H1 (cell line): ENCODE measurements at regions not wholly inside any gene's neighbourhood (a gene's known extent, or its start where the extent isn't known, plus 50 kb on each side); places are given as distances from the start of the nearest gene placed in this dataset.

Experiments used
- CTCF ChIA-PET: fragments of 300-600 bp; sonication (Branson Sonifier 250); formaldehyde crosslinking; loops from one replicate; lab custom pipeline; 2021; ENCODE audit not compliant: partially characterized antibody; lab: Charles Lee
- POLR2A ChIA-PET: fragments of 300-600 bp; sonication (Branson Sonifier 250); formaldehyde crosslinking; loops from one replicate; lab custom pipeline; 2021; ENCODE audit warnings: inconsistent platforms; ENCODE audit not compliant: partially characterized antibody; lab: Charles Lee
- DNase-seq, 2 experiments: peaks; one replicate each; pipeline versions ENCODE4 v3.0.0 to v3.0.0-alpha.2; 2010 to 2022; ENCODE audit warnings: low spot score in 2 of 2, low read depth in 1 of 2, mixed read lengths in 1 of 2
- FAIRE-seq: peaks from 2 replicates; lab custom pipeline; 2011; peaks lifted over from hg19 to GRCh38; lab: Jason Lieb, UNC
- H2AFZ ChIP-seq: 2 replicates; pipeline ENCODE4 v1.8.1; 2012; ENCODE audit warnings: low read length, inconsistent platforms
- H2AK5ac ChIP-seq: 2 replicates; pipeline ENCODE4 v1.6.1; 2013; ENCODE audit warnings: low read depth, low read length
- H2BK120ac ChIP-seq: replicated peaks from 2 replicates; pipeline ENCODE3; 2013; ENCODE audit warnings: low read depth, low read length, inconsistent platforms
- H2BK12ac ChIP-seq: 2 replicates; pipeline ENCODE4 v1.6.1; 2013; ENCODE audit warnings: low read depth, low read length
- H2BK15ac ChIP-seq: 2 replicates; pipeline ENCODE4 v1.6.1; 2013; ENCODE audit warnings: low read length
- H2BK20ac ChIP-seq: 2 replicates; pipeline ENCODE4 v1.6.1; 2013; ENCODE audit warnings: low read length
- H2BK5ac ChIP-seq: 2 replicates; pipeline ENCODE4 v1.6.1; 2013; ENCODE audit warnings: low read depth, low read length
- H3K14ac ChIP-seq: 2 replicates; pipeline ENCODE4 v1.6.1; 2013; ENCODE audit warnings: inconsistent platforms; ENCODE audit not compliant: insufficient read length
- H3K18ac ChIP-seq: 2 replicates; pipeline ENCODE4 v1.6.1; 2013; ENCODE audit warnings: low read length; ENCODE audit errors: extremely low read depth
- H3K23ac ChIP-seq: 2 replicates; pipeline ENCODE4 v1.6.1; 2013; ENCODE audit warnings: inconsistent platforms; ENCODE audit not compliant: insufficient read length
- H3K23me2 ChIP-seq: 2 replicates; pipeline ENCODE4 v1.6.1; 2013; ENCODE audit warnings: low read depth, low read length
- H3K27ac ChIP-seq: 2 replicates; pipeline ENCODE4 v1.6.1; 2011; ENCODE audit warnings: low read depth, low read length, inconsistent platforms
- H3K27me3 ChIP-seq, 4 experiments: replicated peaks in 1 of 4; 1 replicate in 1 of 4; 2 replicates in 3 of 4; pipeline versions ENCODE4 v1.6.1 to v1.8.1; 2011 to 2013; ENCODE audit warnings: low read length in 3 of 4, mild to moderate bottlenecking in 3 of 4, inconsistent platforms in 2 of 4, mixed read lengths in 2 of 4, moderate library complexity in 1 of 4; ENCODE audit not compliant: control insufficient read depth in 3 of 4, insufficient read depth in 3 of 4; ENCODE audit errors: extremely low read depth in 1 of 4
- H3K36me3 ChIP-seq, 4 experiments: 2 replicates each; pipeline versions ENCODE4 v1.6.1 to v1.8.1; 2011 to 2013; ENCODE audit warnings: mild to moderate bottlenecking in 4 of 4, low read length in 3 of 4, moderate library complexity in 2 of 4, control low read depth in 1 of 4, inconsistent platforms in 1 of 4; ENCODE audit not compliant: insufficient read depth in 4 of 4, control insufficient read depth in 2 of 4
- H3K4ac ChIP-seq: replicated peaks from 2 replicates; pipeline ENCODE3; 2013; ENCODE audit warnings: low read length, low read depth, mixed read lengths, inconsistent platforms; ENCODE audit not compliant: insufficient read length
- H3K4me1 ChIP-seq, 4 experiments: replicated peaks in 1 of 4; 1 replicate in 1 of 4; 2 replicates in 3 of 4; pipeline versions ENCODE4 v1.6.1 to v1.8.1; 2011 to 2013; ENCODE audit warnings: low read length in 3 of 4, inconsistent platforms in 2 of 4, mixed read lengths in 1 of 4; ENCODE audit not compliant: insufficient read depth in 4 of 4, control insufficient read depth in 3 of 4
- H3K4me2 ChIP-seq, 2 experiments: 2 replicates each; pipeline versions ENCODE4 v1.6.1 to v1.8.1; 2011 to 2013; ENCODE audit warnings: low read depth in 2 of 2, low read length in 2 of 2, control low read depth in 1 of 2, inconsistent platforms in 1 of 2, mild to moderate bottlenecking in 1 of 2; ENCODE audit not compliant: insufficient read depth in 1 of 2
- H3K4me3 ChIP-seq, 4 experiments: fragments of 200-600, 300-600 bp in 1 of 4; sonication (generic), shearing (Covaris generic), sonication (Bioruptor Twin) in 1 of 4; 2 replicates each; pipeline versions ENCODE4 v1.5.1 to v1.8.1; 2011 to 2016; ENCODE audit warnings: low read length in 4 of 4, low read depth in 3 of 4, control low read depth in 2 of 4, inconsistent platforms in 2 of 4, mild to moderate bottlenecking in 2 of 4, mixed read lengths in 1 of 4, moderate library complexity in 1 of 4; ENCODE audit not compliant: insufficient read depth in 2 of 4; ENCODE audit errors: extremely low read depth in 1 of 4
- H3K56ac ChIP-seq: replicated peaks from 2 replicates; pipeline ENCODE3; 2013; ENCODE audit warnings: low read depth, mild to moderate bottlenecking, mixed read lengths, low read length, inconsistent platforms; ENCODE audit not compliant: insufficient read length
- H3K79me1 ChIP-seq: 2 replicates; pipeline ENCODE4 v1.6.1; 2013; ENCODE audit warnings: low read depth, low read length, control low read depth
- H3K79me2 ChIP-seq, 2 experiments: 2 replicates each; pipeline versions ENCODE4 v1.6.1 to v1.8.1; 2012 to 2013; ENCODE audit warnings: low read length in 2 of 2, mild to moderate bottlenecking in 2 of 2, inconsistent platforms in 1 of 2; ENCODE audit not compliant: insufficient read depth in 2 of 2, control insufficient read depth in 1 of 2
- H3K9ac ChIP-seq, 4 experiments: replicated peaks in 1 of 4; 1 replicate in 1 of 4; 2 replicates in 3 of 4; pipeline versions ENCODE4 v1.6.1 to v1.8.1; 2011 to 2013; ENCODE audit warnings: low read depth in 3 of 4, low read length in 3 of 4, control low read depth in 2 of 4, mild to moderate bottlenecking in 2 of 4, moderate library complexity in 2 of 4, inconsistent platforms in 1 of 4; ENCODE audit errors: extremely low read depth in 1 of 4
- H3K9me3 ChIP-seq, 2 experiments: 2 replicates each; pipeline versions ENCODE4 v1.6.1 to v1.8.1; 2012 to 2013; ENCODE audit warnings: mild to moderate bottlenecking in 2 of 2, moderate library complexity in 2 of 2, control low read depth in 1 of 2, inconsistent platforms in 1 of 2, low read depth in 1 of 2, low read length in 1 of 2, mixed read lengths in 1 of 2; ENCODE audit not compliant: insufficient read depth in 2 of 2
- H4K20me1 ChIP-seq, 2 experiments: replicated peaks in 1 of 2; 2 replicates each; pipeline versions ENCODE3 to v1.8.1; 2011 to 2013; ENCODE audit warnings: inconsistent platforms in 2 of 2, low read length in 2 of 2, mild to moderate bottlenecking in 1 of 2; ENCODE audit not compliant: insufficient read depth in 2 of 2, control insufficient read depth in 1 of 2
- H4K5ac ChIP-seq: 2 replicates; pipeline ENCODE4 v1.6.1; 2013; ENCODE audit warnings: low read length, low read depth, mixed read lengths, inconsistent platforms; ENCODE audit not compliant: insufficient read length
- H4K8ac ChIP-seq: 2 replicates; pipeline ENCODE4 v1.8.0; 2013; ENCODE audit warnings: mild to moderate bottlenecking, moderate library complexity, low read length, inconsistent platforms; ENCODE audit not compliant: insufficient read depth; ENCODE audit errors: extremely low read depth
- H4K91ac ChIP-seq: replicated peaks from 2 replicates; pipeline ENCODE3; 2013; ENCODE audit warnings: low read length, mixed read lengths, inconsistent platforms; ENCODE audit not compliant: insufficient read length
- BCL11A ChIP-seq, 2 experiments: IDR thresholded peaks; one replicate each; pipeline ENCODE4 v1.6.1; 2011; ENCODE audit warnings: low read depth in 2 of 2, low read length in 2 of 2, mild to moderate bottlenecking in 2 of 2
- FOSL1 ChIP-seq: IDR thresholded peaks from 2 replicates; pipeline ENCODE4 v1.6.1; 2011; ENCODE audit warnings: mild to moderate bottlenecking, low read depth, low read length, moderate library complexity; ENCODE audit not compliant: insufficient read depth
- HDAC2 ChIP-seq, 2 experiments: fragments of 300-600 bp in 1 of 2; sonication (generic) in 1 of 2; IDR thresholded peaks; 2 replicates each; pipeline ENCODE4 v1.6.1; 2011 to 2012; ENCODE audit warnings: low read depth in 2 of 2, low read length in 2 of 2, mild to moderate bottlenecking in 2 of 2, moderate library complexity in 2 of 2, borderline replicate concordance in 1 of 2, inconsistent platforms in 1 of 2
- MAFK ChIP-seq: IDR thresholded peaks from 2 replicates; pipeline ENCODE4 v1.6.1; 2012; ENCODE audit warnings: low read depth, mild to moderate bottlenecking, improper control_type of control experiment, low read length
- NANOG ChIP-seq: IDR thresholded peaks from 2 replicates; pipeline ENCODE4 v1.6.1; 2011; ENCODE audit warnings: low read length, low read depth, mild to moderate bottlenecking, inconsistent platforms; ENCODE audit not compliant: insufficient read depth, poor library complexity, severe bottlenecking
- POLR2A ChIP-seq, 2 experiments: IDR thresholded peaks; 1 replicate in 1 of 2; 2 replicates in 1 of 2; pipeline ENCODE4 v1.6.1; 2011; ENCODE audit warnings: low read depth in 2 of 2, low read length in 2 of 2, mild to moderate bottlenecking in 2 of 2; ENCODE audit errors: control extremely low read depth in 1 of 2
- WGBS, 2 experiments: shearing (Covaris generic) in 1 of 2; methylation state at CpG; one replicate each; pipeline versions ENCODE4 v1.1.6 to v1.1.7; 2013 to 2015; ENCODE audit warnings: low lambda C conversion rate in 2 of 2, mixed read lengths in 2 of 2, inconsistent platforms in 1 of 2, low coverage in 1 of 2, missing lambda C conversion rate in 1 of 2; ENCODE audit not compliant: insufficient replicate concordance in 2 of 2, insufficient coverage in 1 of 2, insufficient read length in 1 of 2; ENCODE audit errors: extremely low coverage in 1 of 2, missing lambda C conversion rate in 1 of 2; 5-methylcytosine and 5-hydroxymethylcytosine counted together
- TF ChIP-seq, protein P1 (sequence below), 3 experiments: IDR thresholded peaks; 1 replicate in 2 of 3; 2 replicates in 1 of 3; pipeline versions ENCODE4 v1.5.1 to v1.6.1; 2011; ENCODE audit warnings: low read length in 3 of 3, mild to moderate bottlenecking in 3 of 3, inconsistent platforms in 2 of 3, low read depth in 1 of 3, moderate library complexity in 1 of 3; ENCODE audit not compliant: insufficient read depth in 1 of 3; ENCODE audit errors: control extremely low read depth in 1 of 3

DNA sequence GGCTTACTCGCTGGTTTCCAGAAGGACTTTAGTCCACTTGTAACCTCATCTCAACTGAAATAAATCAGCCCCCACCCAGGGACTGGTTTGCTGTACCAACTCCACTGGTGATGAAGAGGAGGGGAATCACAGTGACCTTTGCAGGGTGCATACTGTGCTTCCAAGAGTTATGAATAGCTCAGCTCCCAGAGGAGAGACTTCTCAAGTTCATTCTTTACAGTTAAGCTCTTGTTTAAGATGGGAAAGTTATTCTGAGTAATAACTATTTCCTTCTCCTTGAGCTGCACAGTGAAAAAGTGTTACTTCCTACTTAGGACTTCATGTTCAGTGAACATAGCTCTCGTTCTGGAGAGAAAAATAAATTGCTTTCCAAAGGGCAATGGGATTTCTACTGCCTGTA lies 166.5 kb upstream of the ECI2 start:
- no peak overlapping the region for H3K56ac ChIP-seq
- peaks cover 4 to 8% of the 10 kb centered on the region in 2 experiments; a peak in 3 of 4 replicates for H3K9me3 ChIP-seq
- no peaks in the 10 kb centered on the region for H3K27me3 ChIP-seq
- H3K18ac ChIP-seq: no peak overlapping the region
- no peak overlapping the region for H3K23ac ChIP-seq
- no peak overlapping the region for H4K8ac ChIP-seq
- no peak overlapping the region for H2BK5ac ChIP-seq
- no peak overlapping the region for H2BK12ac ChIP-seq
- no peak overlapping the region for H3K9ac ChIP-seq
- TF ChIP-seq, protein P1, sequence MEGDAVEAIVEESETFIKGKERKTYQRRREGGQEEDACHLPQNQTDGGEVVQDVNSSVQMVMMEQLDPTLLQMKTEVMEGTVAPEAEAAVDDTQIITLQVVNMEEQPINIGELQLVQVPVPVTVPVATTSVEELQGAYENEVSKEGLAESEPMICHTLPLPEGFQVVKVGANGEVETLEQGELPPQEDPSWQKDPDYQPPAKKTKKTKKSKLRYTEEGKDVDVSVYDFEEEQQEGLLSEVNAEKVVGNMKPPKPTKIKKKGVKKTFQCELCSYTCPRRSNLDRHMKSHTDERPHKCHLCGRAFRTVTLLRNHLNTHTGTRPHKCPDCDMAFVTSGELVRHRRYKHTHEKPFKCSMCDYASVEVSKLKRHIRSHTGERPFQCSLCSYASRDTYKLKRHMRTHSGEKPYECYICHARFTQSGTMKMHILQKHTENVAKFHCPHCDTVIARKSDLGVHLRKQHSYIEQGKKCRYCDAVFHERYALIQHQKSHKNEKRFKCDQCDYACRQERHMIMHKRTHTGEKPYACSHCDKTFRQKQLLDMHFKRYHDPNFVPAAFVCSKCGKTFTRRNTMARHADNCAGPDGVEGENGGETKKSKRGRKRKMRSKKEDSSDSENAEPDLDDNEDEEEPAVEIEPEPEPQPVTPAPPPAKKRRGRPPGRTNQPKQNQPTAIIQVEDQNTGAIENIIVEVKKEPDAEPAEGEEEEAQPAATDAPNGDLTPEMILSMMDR (IDR thresholded peaks at IDR 0.05; ENCODE audit: control extremely low read depth in 1 of 3, insufficient read depth in 1 of 3, low read depth in 1 of 3, low read length in 3 of 3): no peak
- no peak for TF ChIP-seq FOSL1
- TF ChIP-seq HDAC2 (IDR thresholded peaks at IDR 0.05; ENCODE audit: borderline replicate concordance in 1 of 2, low read depth in 2 of 2, low read length in 2 of 2): no peak
- TF ChIP-seq POLR2A (IDR thresholded peaks at IDR 0.05; ENCODE audit: control extremely low read depth in 1 of 2, low read depth in 2 of 2, low read length in 2 of 2): no peak
- TF ChIP-seq MAFK: no peak
- TF ChIP-seq BCL11A (IDR thresholded peaks at IDR 0.05; ENCODE audit: low read depth in 2 of 2, low read length in 2 of 2): no peak
- TF ChIP-seq NANOG: no peak
- no peaks in the 10 kb centered on the region for H3K4me1 ChIP-seq
- H3K14ac ChIP-seq: no peak overlapping the region
- no peak overlapping the region for H2BK15ac ChIP-seq
- 88% methylated on average over 2 of the region's 2 CpGs; no CpG with 5 or more reads in 1 of the 2 experiments for WGBS, 2 experiments
- no peak overlapping the region for H2AK5ac ChIP-seq
- H3K4me2 ChIP-seq: no peak overlapping the region
- H3K4me3 ChIP-seq: no peak overlapping the region
- H2BK20ac ChIP-seq: no peak overlapping the region
- H4K5ac ChIP-seq: no peak overlapping the region
- H3K27ac ChIP-seq: no peak overlapping the region
- no peaks in the 10 kb centered on the region; the same call in 1 of the 2 replicates for H3K23me2 ChIP-seq
- no peak overlapping the region for H4K91ac ChIP-seq
- POLR2A ChIA-PET: no interaction called here
- FAIRE-seq (no peak), DNase-seq (no peak)
- no peak overlapping the region for H2AFZ ChIP-seq
- H3K4ac ChIP-seq: no peak overlapping the region
- CTCF ChIA-PET: interaction anchor here (0.8 to 0.9 kb wide), 2 partner anchors 13 to 92 kb away, joined by 3 read pairs; no protein-coding TSS in a partner anchor
- no peaks in the 10 kb centered on the region for H3K79me2 ChIP-seq
- H4K20me1 ChIP-seq: no peaks in the 10 kb centered on the region
- H3K79me1 ChIP-seq: no peaks in the 10 kb centered on the region
- H2BK120ac ChIP-seq: no peak overlapping the region
- H3K36me3 ChIP-seq: no peaks in the 10 kb centered on the region
